Activated CD4-positive, alpha-beta T cell treated with anti-CD3 and anti-CD28 coated beads for 1 hour (primary cell): ENCODE measurements at regions not wholly inside any gene's neighbourhood (a gene's known extent, or its start where the extent isn't known, plus 50 kb on each side); places are given as distances from the start of the nearest gene placed in this dataset.

Experiments
- DNase-seq: peaks from one replicate; pipeline ENCODE4 v3.0.0-alpha.2; 2020

DNA sequence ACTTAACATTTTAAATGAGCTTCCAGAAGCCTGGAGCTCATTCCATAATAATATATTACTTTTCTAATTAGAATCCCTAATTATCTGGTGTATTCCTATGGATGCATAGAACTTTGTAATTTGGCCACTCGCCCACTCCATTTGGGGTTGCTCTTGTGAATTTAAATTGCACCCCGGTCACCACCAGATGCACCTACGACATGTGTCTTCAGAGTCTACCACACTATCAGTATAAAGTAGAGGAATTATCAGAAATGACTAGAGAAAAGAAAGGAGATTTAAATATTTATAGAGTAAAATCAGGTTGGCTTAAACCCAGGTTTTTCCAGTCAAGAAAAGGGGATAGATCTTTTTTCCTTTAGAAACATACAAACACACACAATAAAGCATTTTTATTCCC is 145.8 kb upstream of the DCN start:
- no peak for DNase-seq

DNA sequence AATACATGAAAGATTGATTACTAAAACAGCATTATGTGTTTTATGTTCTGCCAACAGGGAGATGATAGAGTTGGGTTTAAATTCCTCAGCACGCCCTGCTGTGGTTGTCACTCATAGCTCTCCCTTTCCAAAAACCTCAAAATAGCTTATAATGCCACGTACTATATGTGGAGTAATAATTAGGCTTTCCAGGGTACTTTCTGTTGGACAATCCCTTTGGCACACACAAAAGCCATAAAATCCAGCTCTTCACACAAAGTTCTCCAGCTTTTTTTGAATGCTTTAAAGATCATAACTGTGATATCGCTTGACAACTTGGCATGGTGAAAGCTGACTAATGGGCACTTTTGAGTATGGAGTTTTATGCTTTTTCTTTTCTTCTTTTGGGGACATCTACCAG is 145.3 kb upstream of the DCN start:
- DNase-seq: no peak

DNA sequence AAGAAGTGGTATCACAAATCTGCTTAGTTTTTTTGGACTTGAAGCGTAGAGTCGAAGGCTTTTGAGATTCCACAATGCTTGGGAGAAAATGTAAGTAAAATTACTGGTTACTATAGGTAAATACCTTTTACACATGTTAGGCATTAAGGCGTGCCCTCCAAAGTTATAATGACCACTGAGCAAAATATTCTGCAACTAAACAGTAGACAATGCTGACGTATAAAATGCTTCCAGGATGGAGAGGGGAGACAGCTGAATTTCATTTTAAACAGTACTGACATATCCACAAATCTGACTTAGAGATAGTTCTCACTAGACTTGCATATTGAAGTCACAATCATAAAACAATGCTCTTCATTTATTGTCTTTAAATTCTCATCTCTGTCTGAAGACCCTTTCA is 144.5 kb upstream of the DCN start:
- no peak for DNase-seq

DNA sequence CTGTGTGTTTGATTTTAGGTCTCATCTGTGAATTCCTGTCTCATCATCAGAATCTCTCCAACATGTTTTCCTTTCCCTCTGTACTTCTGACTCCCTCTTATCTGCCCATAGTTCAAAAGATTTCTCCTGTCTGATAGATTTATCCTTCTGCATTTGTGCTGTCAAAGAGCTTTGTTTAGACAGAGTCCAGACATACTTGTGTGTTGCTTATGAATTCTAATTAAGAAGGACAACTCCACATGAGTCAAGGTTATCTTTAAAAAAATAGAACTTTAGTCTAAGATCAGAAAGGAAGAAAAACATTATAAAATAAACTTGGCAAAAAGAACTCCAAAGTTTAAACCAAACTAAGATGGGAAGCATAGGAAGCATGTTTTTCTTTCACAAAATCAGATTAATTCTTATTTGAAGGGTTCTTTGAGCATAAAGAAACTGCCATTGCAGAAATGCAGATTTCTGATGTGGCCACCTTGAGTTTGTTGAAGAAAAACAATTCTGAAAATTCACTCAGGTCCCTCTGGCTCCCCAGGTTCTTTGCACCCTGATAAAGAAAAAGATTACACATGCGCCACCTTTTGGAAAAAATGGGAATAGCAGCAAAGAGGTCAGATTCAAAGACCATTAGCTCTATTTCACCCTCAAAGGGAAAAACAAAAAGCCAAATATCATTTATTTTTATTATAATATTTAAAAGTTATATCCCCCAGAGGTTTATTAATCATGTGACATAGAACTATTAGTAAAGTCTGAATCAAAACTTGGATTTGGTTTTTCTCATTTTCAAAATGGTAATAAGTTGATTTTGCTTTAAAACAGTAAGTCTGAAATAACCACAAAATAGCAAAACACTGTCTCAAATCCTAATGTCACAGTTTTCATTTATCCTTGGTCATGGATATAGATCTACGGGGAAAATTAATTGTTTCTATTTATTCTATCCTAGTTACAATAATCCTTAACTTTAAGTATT is 143.7 kb upstream of the DCN start:
- DNase-seq: no peak

DNA sequence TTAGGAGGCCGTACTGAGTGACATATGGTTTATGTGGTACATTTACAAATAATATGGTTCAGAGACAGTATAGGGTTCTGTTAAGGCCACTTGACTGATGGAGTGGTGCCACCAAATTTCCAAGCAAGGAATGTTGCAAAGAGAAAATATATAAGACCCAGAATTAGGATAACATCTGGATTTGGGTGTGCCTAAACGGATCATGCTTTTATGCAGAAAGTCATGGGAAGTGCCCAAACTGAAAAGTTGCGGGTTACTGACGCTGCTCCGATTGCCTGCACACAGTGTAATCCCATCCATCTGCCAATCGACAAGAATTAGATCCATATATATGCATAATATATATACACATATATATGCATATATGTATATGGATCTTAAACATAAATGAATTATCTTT is 138.4 kb upstream of the DCN start:
- no peak for DNase-seq

DNA sequence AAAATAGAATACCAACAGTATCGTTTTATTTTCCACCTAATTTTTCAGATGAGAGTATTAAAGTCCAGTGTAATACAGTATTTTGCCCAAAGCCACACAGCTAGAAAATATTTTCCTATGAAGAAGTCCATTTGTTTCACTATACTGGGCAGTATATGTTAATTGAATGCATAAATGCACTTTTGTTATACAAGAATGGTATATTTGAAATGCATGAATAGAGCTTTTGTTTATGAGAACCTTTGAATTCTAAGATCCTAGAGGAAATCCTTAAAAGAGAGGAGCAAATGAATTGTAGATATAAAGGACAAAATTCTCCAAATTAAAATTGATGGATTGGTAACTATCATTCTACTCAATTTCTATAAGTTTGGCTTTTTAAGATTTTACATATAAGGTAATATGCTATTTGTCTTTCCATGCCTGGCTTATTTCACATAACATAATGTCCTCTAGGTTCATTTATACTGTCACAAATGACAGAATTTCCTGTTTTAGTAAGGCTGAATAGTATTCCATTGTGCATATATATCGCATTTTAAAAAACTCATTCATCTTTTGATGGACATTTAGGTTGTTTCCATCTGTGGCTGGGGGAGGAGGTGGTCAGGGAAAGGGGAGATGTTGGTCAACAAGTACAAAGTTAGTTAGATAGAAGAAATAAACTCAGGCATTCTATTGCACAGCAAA is 136.6 kb upstream of the DCN start:
- DNase-seq: no peak

DNA sequence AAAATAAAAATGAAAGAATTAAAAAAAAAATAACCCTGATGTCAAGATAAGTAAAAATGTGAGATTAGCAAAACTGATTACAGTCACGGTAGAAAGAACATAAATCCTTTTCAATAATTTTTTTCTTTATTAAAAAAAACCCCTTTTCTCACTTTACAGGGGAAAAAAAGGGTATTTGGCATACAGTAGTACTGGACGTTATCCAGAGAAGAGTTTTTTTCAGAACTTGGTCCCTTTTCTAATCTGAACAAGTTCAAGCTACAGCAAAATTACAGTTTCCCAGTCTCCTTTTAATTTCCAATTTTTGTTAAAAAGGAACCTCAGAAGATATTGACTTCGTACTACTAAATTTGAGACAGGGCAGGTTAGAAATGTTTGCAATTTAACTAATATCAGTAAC is 134.7 kb upstream of the DCN start:
- no peak for DNase-seq

DNA sequence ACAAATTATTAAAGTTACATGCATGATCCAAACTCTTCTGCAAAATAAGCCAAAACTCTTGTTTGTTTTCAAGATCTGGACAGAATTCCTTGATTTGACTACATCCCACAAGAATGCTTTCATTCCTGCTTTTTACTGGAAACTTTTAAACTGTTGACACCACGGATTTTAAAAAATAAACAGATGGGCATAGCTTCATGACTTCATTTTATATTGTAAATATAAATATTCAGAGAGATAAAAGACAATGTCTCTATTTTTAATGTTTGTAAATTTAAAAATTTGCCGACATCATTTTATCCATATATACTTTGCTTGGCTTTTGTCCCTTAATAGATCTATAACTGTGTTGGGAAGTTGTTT is 134.3 kb upstream of the DCN start:
- no peak for DNase-seq

DNA sequence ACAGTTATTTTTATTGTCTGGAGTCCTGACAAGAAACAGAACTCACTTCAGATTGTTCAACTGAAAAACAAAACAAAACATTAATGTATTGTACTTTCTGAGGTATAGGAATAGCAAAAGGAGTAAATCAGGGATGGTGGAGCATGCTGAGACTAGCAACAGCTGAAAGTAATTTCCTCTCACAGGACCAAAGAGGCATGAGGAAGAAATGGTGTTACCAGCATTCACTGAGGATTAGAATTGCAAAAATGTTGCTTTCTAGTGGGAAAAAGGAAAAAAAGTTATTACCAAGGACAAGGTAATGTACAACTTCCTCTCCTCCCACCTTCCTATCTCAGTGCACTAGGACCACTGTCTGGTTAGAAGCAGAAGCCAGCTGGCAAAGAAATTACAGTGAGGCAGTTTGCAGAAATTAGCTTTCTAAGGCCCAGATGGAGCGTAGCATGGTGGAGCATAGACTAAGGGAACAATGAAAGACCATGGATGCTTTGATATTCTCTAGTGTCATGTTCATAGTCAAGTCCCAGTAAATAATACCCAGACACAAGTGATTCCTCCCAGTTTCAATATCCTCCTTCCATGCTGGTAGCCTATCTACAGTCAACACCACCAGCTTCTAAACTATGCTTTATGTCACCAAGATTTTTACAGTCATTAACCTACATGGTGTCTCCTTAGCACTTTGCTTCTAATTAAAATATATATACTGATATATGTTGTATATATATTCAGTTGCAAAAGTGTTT is 133.7 kb upstream of the DCN start:
- no peak for DNase-seq

DNA sequence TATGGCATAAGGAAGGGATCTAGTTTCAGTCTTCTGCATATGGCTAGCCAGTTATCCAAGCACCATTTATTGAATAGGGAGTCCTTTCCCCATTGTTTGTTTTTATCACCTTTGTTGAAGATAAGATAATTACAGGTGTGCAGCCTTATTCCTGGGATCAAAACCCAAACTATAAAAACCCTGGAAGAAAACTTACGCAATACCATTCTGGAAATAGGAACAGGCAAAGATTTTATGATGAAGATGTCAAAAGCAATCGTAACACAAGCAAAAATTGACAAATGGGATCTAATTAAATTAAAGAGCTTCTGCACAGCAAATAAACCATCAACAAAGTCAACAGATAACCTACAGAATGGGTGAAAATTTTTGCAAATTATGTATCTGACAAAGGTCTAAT is 128.5 kb upstream of the DCN start:
- DNase-seq: no peak

DNA sequence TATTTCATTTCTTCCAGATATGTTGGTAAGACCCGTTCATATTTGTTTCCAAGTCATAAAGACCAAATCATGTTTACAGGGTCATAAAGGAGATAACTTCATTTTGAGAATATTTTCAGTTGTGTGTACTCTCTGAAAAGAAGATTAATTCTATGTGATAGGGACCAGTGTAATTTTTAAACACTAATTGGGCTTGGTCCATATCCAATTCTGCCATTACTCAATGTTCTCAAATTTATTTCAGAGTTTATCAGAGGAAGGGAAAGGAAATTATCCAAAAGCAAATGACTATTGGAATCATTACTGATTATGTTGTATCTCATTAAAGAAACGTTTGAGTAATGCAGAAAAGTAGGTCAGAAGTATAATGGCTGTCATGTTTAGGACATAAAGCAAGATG is 126.8 kb upstream of the DCN start:
- DNase-seq: no peak

DNA sequence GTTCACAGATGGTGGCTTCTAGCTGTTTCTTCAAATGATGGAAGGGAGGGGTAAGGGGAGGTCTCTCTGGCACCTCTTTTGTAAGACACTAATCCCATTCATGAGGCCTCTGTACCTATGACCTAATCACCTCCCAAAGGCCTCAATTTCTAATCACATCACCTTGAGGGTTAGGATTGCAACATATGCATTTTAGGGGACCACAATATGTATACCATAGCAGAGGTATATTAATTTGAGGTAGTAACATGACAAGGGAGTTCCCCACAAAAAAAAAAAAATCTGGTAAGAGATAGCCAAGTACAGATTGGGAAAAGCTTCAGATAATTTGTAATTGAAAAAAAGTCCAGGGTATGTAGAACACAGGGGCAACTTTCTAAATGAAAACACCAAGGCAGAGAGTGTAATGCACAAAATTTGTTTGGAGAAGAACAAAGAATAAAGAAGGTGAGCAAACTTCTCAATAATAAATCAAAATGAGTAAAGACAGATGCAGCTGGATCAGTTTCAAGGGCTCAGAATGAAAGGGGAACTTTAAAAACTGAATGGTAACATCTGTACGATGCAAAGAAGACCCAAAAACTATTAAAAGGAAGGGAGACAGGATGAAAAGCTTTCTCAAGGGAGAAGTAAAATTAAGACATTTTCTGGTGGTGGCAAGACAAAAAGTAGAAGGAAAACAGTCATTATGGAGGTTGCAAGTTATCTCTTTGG is 125.5 kb upstream of the DCN start:
- DNase-seq: no peak

DNA sequence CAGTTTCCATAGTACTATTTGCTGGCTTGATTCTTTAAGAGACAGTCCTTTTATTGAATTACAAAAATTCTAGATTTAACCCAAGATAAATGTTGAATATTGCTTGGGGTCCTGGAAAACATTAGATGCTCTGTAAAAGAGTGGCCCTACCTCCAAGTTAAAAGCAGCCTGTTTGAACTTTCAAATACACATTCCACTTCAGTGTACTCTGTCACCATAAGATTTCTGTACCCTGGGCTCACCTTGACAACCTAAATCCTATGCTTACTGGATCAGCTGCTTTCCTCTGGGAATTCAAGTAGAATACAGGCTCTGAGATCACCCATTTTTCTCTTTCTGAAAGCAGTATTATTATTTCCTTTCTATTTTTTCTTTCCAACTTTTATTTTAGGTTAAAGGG is 107.7 kb upstream of the DCN start:
- no peak for DNase-seq

DNA sequence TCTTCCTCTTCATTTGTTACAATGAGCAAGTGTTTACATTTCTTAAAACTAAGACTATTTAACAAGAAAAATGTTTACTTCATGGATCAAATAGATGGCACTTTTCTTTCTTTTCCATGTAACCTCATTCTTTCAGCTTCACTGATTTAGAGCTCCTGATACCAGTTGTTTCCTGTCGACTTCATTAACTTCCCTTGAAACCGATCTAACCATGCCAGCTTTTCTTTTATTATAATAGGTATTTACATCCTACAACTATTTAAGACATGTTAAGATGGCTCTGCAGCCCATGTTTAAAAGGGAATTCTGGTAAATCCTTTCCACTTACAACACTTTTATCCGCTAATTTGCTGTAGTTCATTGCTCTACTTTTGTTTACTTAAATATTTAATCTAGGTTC is 107.3 kb upstream of the DCN start:
- no peak for DNase-seq

DNA sequence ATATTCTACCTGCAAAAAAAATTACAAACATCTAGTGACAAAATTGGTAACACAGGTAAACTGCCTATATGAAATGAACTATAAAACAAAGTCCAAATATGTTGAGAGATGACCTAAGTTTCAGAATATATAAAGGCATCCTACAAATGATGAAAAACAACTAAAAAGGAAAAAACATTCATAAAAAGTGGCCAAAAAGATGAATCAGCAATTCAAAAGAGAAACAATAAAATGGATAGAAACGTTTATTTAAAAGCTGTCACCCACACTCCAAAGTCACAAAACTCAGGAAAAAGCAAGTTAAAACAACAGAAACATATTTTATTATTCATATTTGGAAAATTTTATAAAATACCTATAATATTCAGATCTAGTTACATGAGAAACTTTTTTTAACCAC is 106.5 kb upstream of the DCN start:
- no peak for DNase-seq

DNA sequence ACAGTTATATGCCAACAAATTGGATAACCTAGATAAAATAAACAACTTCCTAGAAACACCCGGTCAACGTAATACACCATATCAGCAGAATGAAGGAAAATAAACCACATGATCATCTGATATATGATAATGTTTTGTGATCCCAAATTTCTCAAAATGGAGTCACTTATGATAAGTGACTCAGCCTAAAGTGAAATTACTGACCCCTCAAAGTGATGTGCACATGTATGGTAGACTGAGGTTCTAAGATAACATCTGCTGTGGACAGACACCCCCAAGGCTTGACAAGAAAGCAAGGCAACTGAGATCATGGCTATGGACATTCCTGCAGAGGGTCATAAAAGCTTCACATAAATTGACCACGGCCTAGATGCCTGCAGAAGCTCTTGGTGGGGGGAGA is 105.1 kb upstream of the DCN start:
- no peak for DNase-seq

DNA sequence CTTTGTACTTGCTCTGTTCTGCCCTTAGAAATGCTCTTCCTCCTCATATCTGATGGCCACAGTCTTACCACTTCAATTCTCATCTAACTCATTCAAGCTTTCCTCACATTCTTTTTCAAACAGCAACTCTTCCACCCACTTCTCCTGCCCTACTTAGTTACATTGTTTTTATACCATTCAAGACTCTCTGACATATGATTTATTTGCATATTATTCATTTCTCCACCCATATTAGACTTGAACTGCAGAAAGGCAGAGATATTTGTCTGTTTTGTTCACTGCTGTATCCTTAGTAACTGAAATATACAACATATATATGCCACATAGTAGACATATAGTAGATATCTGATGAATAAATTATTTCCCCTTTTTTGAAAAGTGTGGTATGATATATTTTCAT is 95.5 kb upstream of the DCN start:
- no peak for DNase-seq

DNA sequence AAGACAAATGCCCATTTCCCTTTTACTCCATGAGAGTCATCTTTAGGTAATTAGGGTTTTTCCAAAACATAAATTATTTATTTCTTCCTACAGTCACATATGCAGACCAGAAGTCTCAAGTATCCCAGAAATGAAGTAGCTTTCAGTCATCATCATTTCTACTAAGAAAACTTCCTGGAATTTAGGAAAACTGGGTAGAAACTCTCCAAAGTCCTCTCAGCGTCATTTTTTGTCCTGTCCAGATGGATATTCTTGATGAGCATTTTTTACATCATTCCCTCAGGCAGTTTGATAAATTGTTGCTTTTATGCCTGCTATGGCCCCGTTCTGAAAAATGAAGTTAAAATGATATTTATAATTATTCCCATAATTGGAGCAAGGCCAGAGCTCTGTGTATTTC is 93.9 kb upstream of the DCN start:
- DNase-seq: no peak

DNA sequence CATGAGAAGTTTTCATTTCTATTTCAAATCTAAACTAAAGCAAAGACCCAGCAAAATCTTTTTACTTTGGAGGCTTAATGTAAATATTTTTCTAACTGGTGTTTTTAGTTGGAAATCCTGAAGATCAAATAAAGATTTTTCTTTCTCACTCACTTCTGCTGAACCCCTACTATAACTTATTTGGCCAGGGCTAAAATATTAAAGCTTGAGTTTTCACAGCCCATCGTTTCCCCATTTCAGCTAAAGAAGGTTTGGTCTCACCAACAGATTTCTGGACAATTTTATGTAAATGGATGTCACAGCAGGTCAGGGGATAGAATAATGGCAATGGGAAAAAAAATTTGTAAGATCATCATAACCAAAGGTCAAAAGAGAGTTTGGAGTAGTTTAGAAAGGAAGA is 92.7 kb upstream of the DCN start:
- DNase-seq: no peak

DNA sequence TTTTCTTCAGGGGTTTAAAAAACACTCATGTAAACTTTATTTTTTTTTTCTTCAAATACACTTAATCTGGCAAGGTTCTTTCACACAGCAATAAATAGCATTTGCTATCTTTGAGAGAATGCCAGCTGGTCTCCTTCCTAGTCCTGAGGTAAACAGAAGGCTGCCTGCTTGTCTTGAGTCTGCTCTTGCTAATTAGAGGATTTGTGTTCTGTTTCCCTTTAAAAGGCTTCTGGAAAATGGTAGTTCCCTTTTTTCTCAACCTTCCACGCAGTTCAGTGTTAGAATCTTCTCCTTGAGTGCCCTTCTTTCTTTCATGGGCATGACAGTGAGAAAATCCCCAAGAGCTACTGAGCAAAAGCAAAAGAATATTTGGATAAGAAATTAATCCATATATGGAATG is 92.3 kb upstream of the DCN start:
- DNase-seq: no peak

DNA sequence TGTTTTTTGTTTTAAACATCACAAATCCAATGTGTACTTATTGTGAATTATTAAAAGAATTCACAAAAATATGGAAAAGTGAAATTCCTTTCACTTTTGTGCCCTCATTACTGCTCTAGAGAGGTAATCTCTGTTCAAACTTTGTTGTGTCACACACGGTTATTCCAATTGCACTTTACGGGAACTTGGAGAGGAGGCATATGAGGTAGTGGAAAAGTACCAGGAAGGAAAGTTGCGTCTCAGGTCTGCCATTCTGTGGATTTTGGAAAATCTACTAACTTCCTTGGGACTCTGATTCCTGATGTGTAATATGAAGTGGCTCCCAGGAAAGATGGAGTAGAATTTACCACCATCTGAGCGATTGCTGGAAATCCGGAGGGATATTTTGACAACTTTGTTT is 90.9 kb upstream of the DCN start:
- no peak for DNase-seq

DNA sequence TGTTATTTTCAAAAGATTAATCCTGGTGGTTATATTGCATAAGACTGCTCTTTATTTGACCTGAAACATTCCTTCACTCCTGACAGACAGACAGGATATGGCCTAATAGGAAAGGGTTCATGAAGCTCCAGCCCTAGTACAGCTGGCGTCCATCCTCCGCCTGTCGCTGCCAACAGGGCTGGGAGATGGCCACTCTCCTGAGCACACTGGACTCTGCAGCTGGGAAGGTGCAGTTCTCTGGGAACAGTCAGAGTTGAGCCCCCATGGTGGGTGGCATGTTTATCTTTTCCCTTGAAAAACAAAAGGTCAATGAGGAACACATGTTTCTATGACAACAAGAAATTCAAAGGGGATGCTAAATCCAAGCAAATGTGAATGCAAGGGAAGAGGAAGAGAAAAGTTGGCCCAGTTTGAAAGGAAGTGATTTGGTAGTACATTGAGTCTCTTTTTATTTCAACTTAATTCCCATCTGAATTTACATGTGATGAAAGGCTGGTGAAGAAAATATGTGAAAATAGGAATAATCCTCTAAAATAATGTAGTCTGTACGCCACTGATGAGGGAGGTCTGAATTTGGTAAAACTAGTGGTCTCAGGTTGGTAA is 89.9 kb upstream of the DCN start:
- DNase-seq: no peak

DNA sequence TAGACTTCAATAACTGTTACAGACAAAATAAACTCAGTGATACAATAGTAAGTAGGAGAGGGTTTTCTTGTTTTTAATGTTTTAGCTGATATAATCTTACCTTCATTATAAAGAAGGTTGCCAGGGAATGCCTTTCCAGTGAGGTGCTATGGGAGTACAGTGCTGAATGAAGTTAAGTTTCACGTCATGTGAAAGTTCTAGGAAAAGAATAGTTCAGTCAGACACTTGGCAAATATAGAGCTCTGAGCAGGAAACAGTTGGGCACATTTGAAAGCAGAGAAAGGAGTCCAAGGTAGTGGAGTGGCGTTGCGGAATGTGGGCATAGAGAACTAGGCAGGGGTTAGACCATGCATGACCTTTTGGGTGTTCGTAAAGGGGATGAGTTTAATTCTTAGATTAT is 88.6 kb upstream of the DCN start:
- no peak for DNase-seq
